Liver (tissue), 8 donors: ENCODE measurements at regions not wholly inside any gene's neighbourhood (a gene's known extent, or its start where the extent isn't known, plus 50 kb on each side); places are given as distances from the start of the nearest gene placed in this dataset.
"Not testable (repeated sequence)": the region's sequence is repeated elsewhere in the genome, so short reads cannot be mapped to it uniquely, and the experiment has no call there.

ENCODE experiments used
- DNase-seq: peaks from one replicate; pipeline ENCODE4 v3.0.0-alpha.2; 2017; ENCODE audit warnings: low spot score
- H3K27ac ChIP-seq, 2 donors: one replicate each; pipeline ENCODE4 v1.7.0; 2013; ENCODE audit warnings: inconsistent platforms in 2 of 2, low read length in 2 of 2, control low read depth in 1 of 2, low read depth in 1 of 2, mild to moderate bottlenecking in 1 of 2
- H3K27me3 ChIP-seq, 4 donors: one replicate each; pipeline versions ENCODE4 v1.6.1 to v1.7.0; 2013; ENCODE audit warnings: low read length in 3 of 4, inconsistent platforms in 1 of 4, mild to moderate bottlenecking in 1 of 4, moderate library complexity in 1 of 4; ENCODE audit not compliant: control insufficient read depth in 4 of 4, insufficient read depth in 4 of 4
- H3K36me3 ChIP-seq, 4 donors: one replicate each; pipeline versions ENCODE4 v1.6.1 to v1.7.0; 2013; ENCODE audit warnings: low read length in 3 of 4, mild to moderate bottlenecking in 3 of 4, low read depth in 1 of 4, moderate library complexity in 1 of 4; ENCODE audit not compliant: control insufficient read depth in 4 of 4, insufficient read depth in 3 of 4
- H3K4me1 ChIP-seq, 4 donors: one replicate each; pipeline versions ENCODE4 v1.6.1 to v1.7.0; 2013; ENCODE audit warnings: low read length in 3 of 4, mild to moderate bottlenecking in 3 of 4, moderate library complexity in 1 of 4; ENCODE audit not compliant: control insufficient read depth in 4 of 4, insufficient read depth in 4 of 4
- H3K4me3 ChIP-seq, 3 donors: one replicate each; pipeline versions ENCODE4 v1.6.1 to v1.7.0; 2013; ENCODE audit warnings: low read length in 3 of 3, control low read depth in 1 of 3, low read depth in 1 of 3, mild to moderate bottlenecking in 1 of 3
- H3K9ac ChIP-seq, 2 donors: one replicate each; pipeline ENCODE4 v1.7.0; 2013; ENCODE audit warnings: low read length in 2 of 2, mild to moderate bottlenecking in 2 of 2, moderate library complexity in 2 of 2, control low read depth in 1 of 2, low read depth in 1 of 2
- H3K9me3 ChIP-seq, 4 donors: one replicate each; pipeline versions ENCODE4 v1.6.1 to v1.7.0; 2013; ENCODE audit warnings: low read length in 3 of 4; ENCODE audit not compliant: control insufficient read depth in 4 of 4
- ATF3 ChIP-seq: IDR thresholded peaks from 2 replicates; pipeline ENCODE4 v1.6.1; 2016; ENCODE audit warnings: antibody characterized with exemption
- EGR1 ChIP-seq, 2 donors: IDR thresholded peaks; 2 replicates each; pipeline ENCODE4 v1.6.1; 2016 to 2018; ENCODE audit warnings: antibody characterized with exemption in 2 of 2, low read depth in 2 of 2
- FOXA1 ChIP-seq: IDR thresholded peaks from 2 replicates; pipeline ENCODE4 v1.6.1; 2016; ENCODE audit warnings: antibody characterized with exemption
- FOXA2 ChIP-seq: IDR thresholded peaks from 2 replicates; pipeline ENCODE4 v1.6.1; 2016; ENCODE audit warnings: antibody characterized with exemption
- GABPA ChIP-seq, 2 donors: IDR thresholded peaks in 1 of 2; conservative IDR thresholded peaks in 1 of 2; 2 replicates each; pipeline ENCODE4 v1.6.1; 2016; ENCODE audit warnings: antibody characterized with exemption in 2 of 2, mild to moderate bottlenecking in 1 of 2, moderate library complexity in 1 of 2
- HNF4A ChIP-seq, 2 donors: conservative IDR thresholded peaks; 2 replicates each; pipeline ENCODE4 v1.6.1; 2016; ENCODE audit warnings: antibody characterized with exemption in 2 of 2, mild to moderate bottlenecking in 2 of 2
- HNF4G ChIP-seq: IDR thresholded peaks from 2 replicates; pipeline ENCODE4 v1.6.1; 2016; ENCODE audit warnings: antibody characterized with exemption
- JUND ChIP-seq, 2 donors: IDR thresholded peaks; 2 replicates each; pipeline ENCODE4 v1.6.1; 2016; ENCODE audit warnings: antibody characterized with exemption in 2 of 2
- NR2F2 ChIP-seq: IDR thresholded peaks from 2 replicates; pipeline ENCODE4 v1.6.1; 2016; ENCODE audit warnings: antibody characterized with exemption
- RAD21 ChIP-seq, 2 donors: IDR thresholded peaks; 2 replicates each; pipeline ENCODE4 v1.6.1; 2016; ENCODE audit warnings: antibody characterized with exemption in 2 of 2, mild to moderate bottlenecking in 2 of 2
- SP1 ChIP-seq: IDR thresholded peaks from 2 replicates; pipeline ENCODE4 v1.6.1; 2018; ENCODE audit warnings: antibody characterized with exemption, mild to moderate bottlenecking
- YY1 ChIP-seq: IDR thresholded peaks from 2 replicates; pipeline ENCODE4 v1.6.1; 2016; ENCODE audit warnings: antibody characterized with exemption, mild to moderate bottlenecking
- ZBTB33 ChIP-seq: IDR thresholded peaks from 2 replicates; pipeline ENCODE4 v1.6.1; 2016; ENCODE audit warnings: antibody characterized with exemption
- WGBS: extraction: QIAGEN DNeasy Blood & Tissue Kit; methylation state at CpG from one replicate; pipeline ENCODE4 v1.1.7; 2013; 5-methylcytosine and 5-hydroxymethylcytosine counted together
- TF ChIP-seq, protein P1 (sequence below): IDR thresholded peaks from 2 replicates; pipeline ENCODE4 v1.6.1; 2016; ENCODE audit warnings: antibody characterized with exemption, mild to moderate bottlenecking
- TF ChIP-seq, protein P2 (sequence below): fragments of 150-350 bp; IDR thresholded peaks from 2 replicates; pipeline ENCODE4 v1.5.1; 2017; ENCODE audit warnings: improper control_type of control experiment, low read depth, low read length; ENCODE audit not compliant: missing input control
- TF ChIP-seq, protein P3 (sequence below): IDR thresholded peaks from 2 replicates; pipeline ENCODE4 v1.6.1; 2016; ENCODE audit warnings: antibody characterized with exemption
- donor health status: healthy.
- donor health status: healthy.
- donor health status: healthy.
- donor health status: healthy.
- donor health status: healthy.

- TF ChIP-seq, protein P1, sequence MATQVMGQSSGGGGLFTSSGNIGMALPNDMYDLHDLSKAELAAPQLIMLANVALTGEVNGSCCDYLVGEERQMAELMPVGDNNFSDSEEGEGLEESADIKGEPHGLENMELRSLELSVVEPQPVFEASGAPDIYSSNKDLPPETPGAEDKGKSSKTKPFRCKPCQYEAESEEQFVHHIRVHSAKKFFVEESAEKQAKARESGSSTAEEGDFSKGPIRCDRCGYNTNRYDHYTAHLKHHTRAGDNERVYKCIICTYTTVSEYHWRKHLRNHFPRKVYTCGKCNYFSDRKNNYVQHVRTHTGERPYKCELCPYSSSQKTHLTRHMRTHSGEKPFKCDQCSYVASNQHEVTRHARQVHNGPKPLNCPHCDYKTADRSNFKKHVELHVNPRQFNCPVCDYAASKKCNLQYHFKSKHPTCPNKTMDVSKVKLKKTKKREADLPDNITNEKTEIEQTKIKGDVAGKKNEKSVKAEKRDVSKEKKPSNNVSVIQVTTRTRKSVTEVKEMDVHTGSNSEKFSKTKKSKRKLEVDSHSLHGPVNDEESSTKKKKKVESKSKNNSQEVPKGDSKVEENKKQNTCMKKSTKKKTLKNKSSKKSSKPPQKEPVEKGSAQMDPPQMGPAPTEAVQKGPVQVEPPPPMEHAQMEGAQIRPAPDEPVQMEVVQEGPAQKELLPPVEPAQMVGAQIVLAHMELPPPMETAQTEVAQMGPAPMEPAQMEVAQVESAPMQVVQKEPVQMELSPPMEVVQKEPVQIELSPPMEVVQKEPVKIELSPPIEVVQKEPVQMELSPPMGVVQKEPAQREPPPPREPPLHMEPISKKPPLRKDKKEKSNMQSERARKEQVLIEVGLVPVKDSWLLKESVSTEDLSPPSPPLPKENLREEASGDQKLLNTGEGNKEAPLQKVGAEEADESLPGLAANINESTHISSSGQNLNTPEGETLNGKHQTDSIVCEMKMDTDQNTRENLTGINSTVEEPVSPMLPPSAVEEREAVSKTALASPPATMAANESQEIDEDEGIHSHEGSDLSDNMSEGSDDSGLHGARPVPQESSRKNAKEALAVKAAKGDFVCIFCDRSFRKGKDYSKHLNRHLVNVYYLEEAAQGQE, result no peak
Measured at GRCh38 chr3:166685246-166685645, 694.9 kb downstream of the ZBBX start (continued).

DNA sequence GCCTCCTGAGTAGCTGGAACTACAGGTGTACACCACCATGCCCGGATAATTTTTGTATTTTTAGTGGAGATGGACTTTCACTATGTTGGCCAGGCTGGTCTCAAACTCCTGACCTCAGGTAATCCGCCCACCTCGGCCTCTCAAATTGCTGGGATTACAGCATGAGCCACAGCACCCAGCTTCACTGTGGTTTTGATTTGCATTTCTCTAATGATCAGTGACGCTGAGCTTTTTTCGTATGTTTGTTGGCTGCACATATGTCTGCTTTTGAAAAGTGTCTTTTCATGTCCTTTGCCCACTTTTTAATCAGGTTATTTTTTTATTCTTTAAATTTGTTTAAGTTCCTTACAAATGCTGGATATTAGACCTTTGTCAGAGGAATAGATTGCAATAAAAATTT lies 696.0 kb downstream of the ZBBX start:
- not testable (repeated sequence) for DNase-seq, H3K27ac ChIP-seq, H3K36me3 ChIP-seq, H3K9me3 ChIP-seq, H3K4me1 ChIP-seq, H3K4me3 ChIP-seq, H3K27me3 ChIP-seq, H3K9ac ChIP-seq
- 86% methylated on average over 5 of the region's 5 CpGs for WGBS

DNA sequence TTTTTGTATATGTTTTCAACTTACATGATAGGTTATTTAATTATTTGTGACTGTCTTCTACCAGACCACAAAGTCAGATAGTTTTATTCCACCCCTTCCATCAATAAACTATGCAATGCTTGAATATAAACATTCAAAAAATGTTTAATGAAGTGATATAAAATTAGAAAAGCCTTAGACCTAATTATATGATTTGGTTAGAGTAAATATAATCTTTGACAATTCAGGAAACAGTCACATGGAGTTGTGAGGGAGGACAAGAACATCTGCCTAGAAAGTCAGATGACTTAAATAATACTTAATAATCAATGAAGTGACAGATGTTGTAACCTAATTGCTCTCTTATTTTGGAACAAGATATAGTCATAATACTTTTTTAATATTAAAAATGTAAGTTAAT lies 710.3 kb downstream of the ZBBX start:
- no peak for DNase-seq
- no peak overlapping the region for H3K4me3 ChIP-seq
- no peaks in the 10 kb centered on the region for H3K27me3 ChIP-seq
- no peak overlapping the region for H3K27ac ChIP-seq
- no peak overlapping the region for H3K9ac ChIP-seq
- TF ChIP-seq FOXA2 (no peak), ZBTB33 (no peak), SP1 (no peak), GABPA (IDR thresholded peaks at IDR 0.05 in 1 of 2, conservative IDR thresholded peaks at IDR 0.05 in 1 of 2) (no peak), RAD21 (IDR thresholded peaks at IDR 0.05) (no peak), YY1 (no peak), ATF3 (no peak), JUND (IDR thresholded peaks at IDR 0.05) (no peak), HNF4G (no peak), EGR1 (IDR thresholded peaks at IDR 0.05; ENCODE audit: low read depth in 2 of 2) (no peak), HNF4A (conservative IDR thresholded peaks at IDR 0.05) (no peak), NR2F2 (no peak), FOXA1 (no peak)
- TF ChIP-seq, protein P2, sequence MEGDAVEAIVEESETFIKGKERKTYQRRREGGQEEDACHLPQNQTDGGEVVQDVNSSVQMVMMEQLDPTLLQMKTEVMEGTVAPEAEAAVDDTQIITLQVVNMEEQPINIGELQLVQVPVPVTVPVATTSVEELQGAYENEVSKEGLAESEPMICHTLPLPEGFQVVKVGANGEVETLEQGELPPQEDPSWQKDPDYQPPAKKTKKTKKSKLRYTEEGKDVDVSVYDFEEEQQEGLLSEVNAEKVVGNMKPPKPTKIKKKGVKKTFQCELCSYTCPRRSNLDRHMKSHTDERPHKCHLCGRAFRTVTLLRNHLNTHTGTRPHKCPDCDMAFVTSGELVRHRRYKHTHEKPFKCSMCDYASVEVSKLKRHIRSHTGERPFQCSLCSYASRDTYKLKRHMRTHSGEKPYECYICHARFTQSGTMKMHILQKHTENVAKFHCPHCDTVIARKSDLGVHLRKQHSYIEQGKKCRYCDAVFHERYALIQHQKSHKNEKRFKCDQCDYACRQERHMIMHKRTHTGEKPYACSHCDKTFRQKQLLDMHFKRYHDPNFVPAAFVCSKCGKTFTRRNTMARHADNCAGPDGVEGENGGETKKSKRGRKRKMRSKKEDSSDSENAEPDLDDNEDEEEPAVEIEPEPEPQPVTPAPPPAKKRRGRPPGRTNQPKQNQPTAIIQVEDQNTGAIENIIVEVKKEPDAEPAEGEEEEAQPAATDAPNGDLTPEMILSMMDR, result no peak
- TF ChIP-seq, protein P3, sequence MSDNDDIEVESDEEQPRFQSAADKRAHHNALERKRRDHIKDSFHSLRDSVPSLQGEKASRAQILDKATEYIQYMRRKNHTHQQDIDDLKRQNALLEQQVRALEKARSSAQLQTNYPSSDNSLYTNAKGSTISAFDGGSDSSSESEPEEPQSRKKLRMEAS, result no peak
- TF ChIP-seq, protein P1, result no peak
- no peaks in the 10 kb centered on the region for H3K9me3 ChIP-seq
- no peaks in the 10 kb centered on the region for H3K4me1 ChIP-seq
- no peaks in the 10 kb centered on the region for H3K36me3 ChIP-seq
